ENCODE measurements at regions not wholly inside any gene's neighbourhood (a gene's known extent, or its start where the extent isn't known, plus 50 kb on each side); places are given as distances from the start of the nearest gene placed in this dataset.
A peak's percentile ranks its signal among the peaks of the same experiment; 100 is the strongest.
"Not testable (repeated sequence)": the region's sequence is repeated elsewhere in the genome, so short reads cannot be mapped to it uniquely, and the experiment has no call there.

- no peak for DNase-seq (ENCODE audit: low spot score)
Observed at GRCh38 chr7:69047151-69047754, 551.0 kb upstream of the AUTS2 start.

- DNase-seq (ENCODE audit: low spot score), result no peak
Observed at GRCh38 chr7:69049326-69049725, 548.9 kb upstream of the AUTS2 start.

DNA sequence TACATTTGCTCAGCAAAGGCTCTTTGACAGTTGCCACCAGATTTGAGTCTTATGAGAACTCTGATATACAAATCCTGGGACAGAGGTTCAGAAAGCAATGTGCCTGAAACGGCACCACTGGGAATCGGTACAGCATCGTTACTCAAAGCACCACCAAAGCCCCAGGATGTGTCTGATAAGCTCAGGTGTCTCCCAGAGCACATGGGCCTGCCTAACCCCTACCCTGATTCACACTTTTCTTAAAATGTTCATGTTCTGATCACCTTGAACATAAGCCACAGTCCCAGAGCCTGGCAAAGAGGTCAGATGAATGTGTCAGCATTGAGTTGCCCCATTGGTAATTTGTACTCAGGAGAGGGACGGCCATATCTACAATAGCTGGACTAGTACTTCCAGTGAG lies 545.8 kb upstream of the AUTS2 start:
- DNase-seq (ENCODE audit: low spot score), result no peak

- DNase-seq (ENCODE audit: low spot score), result no peak
Observed at GRCh38 chr7:69060516-69060915, 537.8 kb upstream of the AUTS2 start.

DNA sequence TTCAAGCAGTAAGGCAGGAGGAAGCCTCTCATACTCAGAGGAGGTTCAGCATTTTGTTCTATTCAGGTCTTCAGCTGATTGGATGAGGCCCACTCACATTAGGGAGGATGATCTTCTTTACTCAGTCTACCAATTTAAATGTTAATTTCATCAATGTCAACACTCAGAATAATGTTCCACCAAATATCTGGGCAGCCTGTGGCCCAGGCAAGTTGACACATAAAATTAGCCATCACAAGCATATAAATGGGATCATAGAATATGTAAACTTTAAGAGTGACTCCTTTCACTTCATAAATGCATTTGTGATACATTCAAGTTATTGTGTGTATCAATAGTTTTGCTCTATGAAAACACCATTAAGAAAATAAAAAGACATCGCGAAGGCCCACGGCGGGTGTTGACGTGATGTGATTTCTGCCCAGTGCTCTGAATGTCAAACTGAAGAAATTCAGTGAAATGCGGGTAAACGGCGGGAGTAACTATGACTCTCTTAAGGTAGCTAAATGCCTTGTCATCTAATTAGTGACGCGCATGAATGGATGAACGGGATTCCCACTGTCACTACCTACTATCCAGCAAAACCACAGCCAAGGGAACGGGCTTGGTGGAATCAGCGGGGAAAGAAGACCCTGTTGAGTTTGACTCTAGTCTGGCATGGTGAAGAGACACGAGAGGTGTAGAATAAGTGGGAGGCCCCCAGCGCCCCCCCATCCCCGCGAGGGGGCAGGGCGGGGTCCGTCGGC lies 536.1 kb upstream of the AUTS2 start:
- no peak for DNase-seq (ENCODE audit: low spot score)

- peak; percentile 7 for DNase-seq (ENCODE audit: low spot score)
Observed at GRCh38 chr7:69067397-69067796, 530.9 kb upstream of the AUTS2 start.

- no peak for DNase-seq (ENCODE audit: low spot score)
Observed at GRCh38 chr7:69070476-69070875, 527.8 kb upstream of the AUTS2 start.

DNA sequence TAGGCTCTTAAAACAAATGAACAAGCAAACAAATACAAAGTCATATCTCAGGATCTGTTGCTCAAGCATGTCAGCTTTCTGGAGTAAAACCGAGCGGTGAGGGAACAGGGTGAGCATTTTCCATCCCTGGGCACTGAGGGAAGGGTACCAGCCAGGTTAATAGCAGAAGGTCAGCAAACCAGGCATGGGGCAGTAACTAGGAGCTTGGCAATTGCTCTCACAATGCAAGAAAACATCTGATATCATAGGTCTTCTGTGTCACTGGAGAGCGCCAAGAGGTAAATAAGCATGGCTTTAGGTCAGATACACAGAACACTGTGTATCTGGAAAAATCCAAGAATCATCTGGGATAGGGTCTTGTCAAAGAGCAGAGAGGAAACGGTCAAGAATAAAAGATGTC lies 521.7 kb upstream of the AUTS2 start:
- DNase-seq (ENCODE audit: low spot score), result no peak

- no peak for DNase-seq (ENCODE audit: low spot score)
Observed at GRCh38 chr7:69078997-69079769, 519.1 kb upstream of the AUTS2 start.

GRCh38 chr7:69087281-69087680 lies 511.0 kb upstream of the AUTS2 start:
- not testable (repeated sequence) for DNase-seq (ENCODE audit: low spot score)

DNA sequence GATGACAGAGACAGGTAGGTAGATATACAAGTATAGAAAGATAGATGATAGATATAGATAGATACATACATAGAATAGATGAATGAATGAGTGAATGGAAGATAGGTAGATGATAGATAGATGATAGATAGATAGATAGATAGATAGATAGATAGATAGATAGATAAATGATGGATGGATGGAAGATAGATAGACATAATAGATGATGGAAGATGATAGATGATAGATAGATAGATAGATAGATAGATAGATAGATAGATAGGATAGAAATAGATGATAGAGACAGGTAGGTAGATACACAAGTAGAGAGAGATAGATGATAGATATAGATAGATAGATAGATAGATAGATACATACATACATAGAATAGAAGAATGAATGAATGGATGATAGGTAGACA lies 510.1 kb upstream of the AUTS2 start:
- no peak for DNase-seq (ENCODE audit: low spot score)

DNA sequence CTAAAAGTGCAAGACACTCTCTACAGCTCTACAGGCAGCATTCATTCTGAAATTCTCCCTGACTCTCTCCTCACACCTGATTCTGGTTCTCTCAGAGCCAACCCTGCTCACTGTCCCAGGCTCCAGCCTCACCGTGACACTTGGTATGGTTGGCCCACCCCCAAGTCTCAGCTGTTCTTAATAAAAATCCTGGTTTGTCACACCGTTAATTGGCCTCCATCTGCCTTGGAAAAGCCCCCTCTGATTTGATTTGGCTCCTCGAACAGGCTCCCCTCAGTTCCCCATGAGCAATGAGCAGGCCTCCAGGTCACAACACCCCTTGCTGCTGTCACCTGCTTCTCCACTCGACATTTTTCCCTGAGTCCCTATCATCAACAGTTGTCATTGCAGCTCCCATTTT lies 507.3 kb upstream of the AUTS2 start:
- DNase-seq (ENCODE audit: low spot score), result no peak

- DNase-seq (ENCODE audit: low spot score), result no peak
Observed at GRCh38 chr7:69091521-69091920, 506.8 kb upstream of the AUTS2 start.

- DNase-seq (ENCODE audit: low spot score), result no peak
Observed at GRCh38 chr7:69095127-69095526, 503.1 kb upstream of the AUTS2 start.

- no peak for DNase-seq (ENCODE audit: low spot score)
Observed at GRCh38 chr7:69095649-69096048, 502.6 kb upstream of the AUTS2 start.

DNA sequence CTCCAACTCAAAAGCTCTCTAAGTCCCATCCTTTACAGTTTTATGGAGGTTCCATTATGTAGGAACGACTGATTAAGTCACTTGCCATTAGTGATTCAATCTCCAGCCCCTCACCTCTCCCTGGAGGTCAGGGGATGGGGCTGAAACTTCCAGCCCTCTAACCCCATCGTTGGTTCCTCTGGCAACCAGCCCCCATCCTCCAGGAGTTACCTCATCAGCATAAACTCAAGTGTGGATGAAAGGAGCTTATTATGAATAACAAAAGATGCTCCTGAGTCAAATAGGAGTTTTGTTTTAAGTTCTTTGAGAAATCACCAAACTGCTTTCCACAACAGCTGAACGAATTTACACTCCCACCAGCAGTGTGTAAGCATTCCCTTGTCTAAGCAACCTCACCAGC lies 494.3 kb upstream of the AUTS2 start:
- DNase-seq (ENCODE audit: low spot score), result no peak

DNA sequence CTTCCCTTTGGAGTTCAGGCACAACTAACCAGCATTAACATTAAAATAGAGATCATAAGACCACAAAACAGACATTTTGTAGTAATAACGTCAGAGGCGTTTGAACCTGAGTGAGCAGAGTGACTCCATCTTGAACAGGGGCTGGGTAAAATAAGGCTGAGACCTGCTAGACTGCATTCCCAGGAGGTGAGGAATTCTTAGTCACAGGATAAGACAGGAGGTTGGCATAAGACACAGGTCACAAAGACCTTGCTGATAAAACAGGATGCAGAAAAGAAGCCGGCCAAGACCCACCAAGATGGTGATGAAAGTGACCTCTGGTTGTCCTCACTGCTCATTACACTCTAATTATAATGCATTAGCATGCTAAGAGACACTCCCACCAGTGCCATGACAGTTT lies 493.2 kb upstream of the AUTS2 start:
- no peak for DNase-seq (ENCODE audit: low spot score)

- no peak for DNase-seq (ENCODE audit: low spot score)
Observed at GRCh38 chr7:69105981-69106380, 492.3 kb upstream of the AUTS2 start.

- not testable (repeated sequence) for DNase-seq (ENCODE audit: low spot score)
Observed at GRCh38 chr7:69106449-69106848, 491.8 kb upstream of the AUTS2 start.

- DNase-seq (ENCODE audit: low spot score), result not testable (repeated sequence)
Observed at GRCh38 chr7:69106946-69107345, 491.3 kb upstream of the AUTS2 start.

- no peak for DNase-seq (ENCODE audit: low spot score)
Observed at GRCh38 chr7:69108097-69108496, 490.2 kb upstream of the AUTS2 start.

- no peak for DNase-seq (ENCODE audit: low spot score)
Observed at GRCh38 chr7:69109246-69109645, 489.0 kb upstream of the AUTS2 start.

GRCh38 chr7:69109879-69110278 lies 488.4 kb upstream of the AUTS2 start:
- DNase-seq (ENCODE audit: low spot score), result no peak
